Testis (tissue), 2 donors: ENCODE measurements at regions not wholly inside any gene's neighbourhood (a gene's known extent, or its start where the extent isn't known, plus 50 kb on each side); places are given as distances from the start of the nearest gene placed in this dataset.

Experiments
- POLR2A ChIP-seq: fragments of 450-650 bp; IDR thresholded peaks from one replicate; pipeline ENCODE4 v1.6.1; 2017; ENCODE audit warnings: antibody characterized with exemption, mild to moderate bottlenecking, moderate library complexity
- TF ChIP-seq, protein P1 (sequence below), 3 experiments: fragments of 450-650 bp in 2 of 3; fragments of 200-600 bp in 1 of 3; sonication (generic) in 1 of 3; IDR thresholded peaks; one replicate each; pipeline ENCODE4 v1.5.1; 2016 to 2019; ENCODE audit warnings: antibody characterized with exemption in 3 of 3, mild to moderate bottlenecking in 2 of 3, moderate library complexity in 1 of 3

DNA sequence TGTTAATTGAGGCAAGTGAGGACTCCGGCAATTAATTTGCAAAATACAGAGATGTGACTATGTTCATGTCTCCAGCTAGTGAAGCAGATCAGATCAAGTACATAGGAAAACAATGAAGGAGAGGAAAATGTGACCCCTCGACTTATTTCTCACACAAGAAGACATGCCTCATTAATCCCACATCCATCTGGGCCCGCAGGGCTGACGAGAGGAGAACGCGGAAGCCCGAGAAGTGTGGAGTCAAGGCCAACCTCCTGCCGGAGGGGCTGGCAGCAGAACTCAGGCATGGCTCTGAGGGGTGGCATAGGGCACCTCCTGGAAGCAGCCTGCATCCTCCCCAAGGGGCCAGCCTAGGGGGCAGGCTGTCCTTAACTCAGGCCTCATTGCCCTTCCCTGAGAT is 54.4 kb downstream of the ZNF503 start:
- TF ChIP-seq, protein P1, sequence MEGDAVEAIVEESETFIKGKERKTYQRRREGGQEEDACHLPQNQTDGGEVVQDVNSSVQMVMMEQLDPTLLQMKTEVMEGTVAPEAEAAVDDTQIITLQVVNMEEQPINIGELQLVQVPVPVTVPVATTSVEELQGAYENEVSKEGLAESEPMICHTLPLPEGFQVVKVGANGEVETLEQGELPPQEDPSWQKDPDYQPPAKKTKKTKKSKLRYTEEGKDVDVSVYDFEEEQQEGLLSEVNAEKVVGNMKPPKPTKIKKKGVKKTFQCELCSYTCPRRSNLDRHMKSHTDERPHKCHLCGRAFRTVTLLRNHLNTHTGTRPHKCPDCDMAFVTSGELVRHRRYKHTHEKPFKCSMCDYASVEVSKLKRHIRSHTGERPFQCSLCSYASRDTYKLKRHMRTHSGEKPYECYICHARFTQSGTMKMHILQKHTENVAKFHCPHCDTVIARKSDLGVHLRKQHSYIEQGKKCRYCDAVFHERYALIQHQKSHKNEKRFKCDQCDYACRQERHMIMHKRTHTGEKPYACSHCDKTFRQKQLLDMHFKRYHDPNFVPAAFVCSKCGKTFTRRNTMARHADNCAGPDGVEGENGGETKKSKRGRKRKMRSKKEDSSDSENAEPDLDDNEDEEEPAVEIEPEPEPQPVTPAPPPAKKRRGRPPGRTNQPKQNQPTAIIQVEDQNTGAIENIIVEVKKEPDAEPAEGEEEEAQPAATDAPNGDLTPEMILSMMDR (IDR thresholded peaks at IDR 0.05) = no peak
- no peak for TF ChIP-seq POLR2A
